ENCODE measurements at regions not wholly inside any gene's neighbourhood (a gene's known extent, or its start where the extent isn't known, plus 50 kb on each side); places are given as distances from the start of the nearest gene placed in this dataset.

DNA sequence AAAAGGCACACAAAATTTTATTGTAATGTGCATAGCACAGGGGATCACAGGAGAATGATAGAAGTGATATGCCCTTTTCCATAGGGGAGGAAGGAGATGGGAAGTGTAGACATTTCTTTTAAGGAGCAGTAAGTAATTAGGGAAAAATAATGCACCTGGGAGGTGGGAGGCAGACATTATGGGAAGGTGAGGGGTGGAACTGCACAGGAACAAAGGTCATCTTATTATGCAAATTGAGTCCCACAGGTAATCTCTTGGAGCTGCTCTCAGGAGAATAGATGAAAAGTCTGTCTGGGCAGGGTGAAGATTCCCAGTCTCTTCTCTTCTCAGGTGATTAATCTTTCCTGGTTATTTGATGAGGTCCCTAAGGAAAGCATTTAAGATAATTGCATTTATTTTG is 331.5 kb downstream of the ENC1 start:
- no peak for DNase-seq

- no peak for DNase-seq
These were observed 333.7 kb downstream of the ENC1 start for GRCh38 chr5:74306845-74307244.

DNA sequence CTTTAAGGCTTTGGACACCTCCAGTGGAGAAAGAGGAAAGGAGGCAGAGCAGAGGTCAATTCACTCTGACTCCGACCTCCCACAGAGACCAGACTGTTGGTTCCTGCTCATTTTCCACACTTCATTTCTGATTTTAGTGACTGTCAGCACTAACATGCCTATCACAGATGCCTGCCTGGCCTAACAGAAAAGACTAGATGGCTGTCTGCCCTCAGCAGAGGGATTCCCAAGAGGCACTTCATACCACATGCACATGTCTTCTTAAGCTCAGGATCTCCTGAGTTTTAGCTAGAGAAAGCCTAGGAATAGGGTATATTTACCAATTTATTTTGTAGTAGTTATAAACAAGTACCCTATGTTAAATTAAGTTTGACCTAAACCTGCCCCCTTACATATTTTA is 336.0 kb downstream of the ENC1 start:
- DNase-seq: no peak

DNA sequence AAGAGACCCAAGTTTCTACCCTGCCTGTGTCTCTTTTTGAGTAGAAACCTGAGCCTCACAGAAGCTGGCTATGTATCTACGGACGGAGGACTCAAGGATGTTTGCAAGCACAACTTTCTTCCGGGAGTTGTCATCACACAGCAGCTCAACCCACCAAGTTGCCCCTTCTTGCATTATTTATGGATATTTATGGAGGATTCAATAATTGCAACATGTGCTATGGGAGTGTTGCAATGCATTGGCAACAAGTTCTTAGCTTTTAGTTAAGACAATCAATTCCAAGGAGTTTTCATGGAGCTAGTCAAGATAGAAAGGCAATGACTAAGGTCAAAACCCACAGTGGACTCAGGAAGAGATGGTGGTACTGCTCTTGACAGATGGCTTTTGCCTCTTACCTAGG is 336.9 kb downstream of the ENC1 start:
- no peak for DNase-seq

DNA sequence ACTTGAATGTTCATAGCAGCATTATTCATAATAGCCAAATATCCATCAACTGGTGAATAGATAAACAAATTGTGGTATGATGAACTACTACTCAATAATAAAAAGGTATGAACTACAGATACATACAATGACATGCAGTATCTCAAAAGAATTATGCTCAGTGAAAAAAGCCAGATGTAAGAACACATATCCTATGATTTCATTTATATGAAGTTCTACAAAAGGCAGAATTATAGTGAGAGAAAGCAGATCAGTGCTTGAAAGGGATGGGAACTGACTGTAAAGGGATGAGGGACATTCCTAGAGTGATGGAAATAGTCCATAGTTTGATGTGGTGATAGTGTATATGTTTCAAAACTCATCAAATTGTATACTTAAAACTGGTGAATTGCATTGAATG is 339.0 kb downstream of the ENC1 start:
- DNase-seq: no peak

DNA sequence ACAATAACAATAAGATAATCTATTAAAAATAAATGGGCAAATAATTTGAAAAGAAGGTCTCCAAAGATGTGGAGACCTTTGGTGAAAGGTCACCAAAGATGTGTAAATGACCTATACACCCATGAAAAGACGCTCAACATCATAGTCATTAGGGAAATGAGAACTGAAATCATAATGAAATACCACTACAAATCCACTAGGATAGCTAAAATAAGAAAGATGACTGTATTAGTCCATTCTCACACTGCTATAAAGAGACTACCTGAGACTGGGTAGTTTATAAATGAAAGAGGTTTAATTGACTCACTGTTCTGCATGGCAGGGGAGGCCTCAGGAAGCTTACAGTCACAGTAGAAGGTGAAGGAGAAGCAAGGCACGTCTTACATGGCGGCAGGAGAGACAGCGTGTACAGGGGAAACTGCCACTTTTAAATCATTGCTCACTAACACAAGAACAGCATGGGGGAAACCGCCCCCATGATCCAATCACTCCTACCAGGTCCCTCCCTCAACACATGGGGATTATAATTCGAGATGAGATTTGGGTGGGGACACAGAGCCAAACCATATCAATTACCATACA is 339.6 kb downstream of the ENC1 start:
- no peak for DNase-seq

DNA sequence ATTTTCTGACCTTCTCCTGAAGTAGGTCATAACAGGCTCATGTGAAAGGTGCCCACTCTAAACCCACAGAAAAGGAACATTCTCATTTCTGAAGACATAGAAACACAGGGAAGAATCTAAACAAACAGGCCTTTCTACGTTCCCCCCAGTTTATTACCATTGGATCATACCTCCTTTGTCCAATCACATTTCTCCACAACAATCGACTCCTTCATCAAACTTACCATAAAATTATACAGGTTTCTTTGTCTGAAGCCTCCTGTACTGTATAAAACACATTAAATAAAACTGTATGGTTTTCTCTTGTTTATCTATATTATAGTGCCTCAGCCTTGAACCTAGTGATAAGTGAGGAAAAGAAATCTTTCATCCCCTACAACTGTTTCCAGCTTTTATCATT is 340.7 kb downstream of the ENC1 start:
- DNase-seq: no peak

GRCh38 chr5:74296685-74297408 is 343.7 kb downstream of the ENC1 start:
- no peak for DNase-seq

- DNase-seq: no peak
These were observed 344.9 kb downstream of the ENC1 start for GRCh38 chr5:74295676-74296075.

DNA sequence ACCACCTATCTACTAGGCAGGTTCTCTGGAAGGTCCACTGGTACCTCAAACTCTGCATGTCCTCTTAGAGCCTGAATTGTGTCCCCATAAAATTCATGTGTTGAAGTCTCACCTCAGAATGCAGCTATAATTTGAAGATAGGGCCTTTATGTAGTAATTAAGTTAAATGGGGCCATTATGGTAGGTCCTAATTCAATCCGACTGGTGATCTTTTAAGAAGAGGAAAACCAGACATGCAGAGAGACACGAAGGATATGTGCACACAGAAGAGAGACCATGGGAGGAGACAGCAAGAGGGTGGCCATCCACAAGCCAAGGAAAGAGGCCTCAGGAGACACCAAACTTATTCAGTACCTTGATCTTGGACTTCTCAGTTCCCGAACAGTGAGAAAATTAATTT is 345.4 kb downstream of the ENC1 start:
- no peak for DNase-seq

DNA sequence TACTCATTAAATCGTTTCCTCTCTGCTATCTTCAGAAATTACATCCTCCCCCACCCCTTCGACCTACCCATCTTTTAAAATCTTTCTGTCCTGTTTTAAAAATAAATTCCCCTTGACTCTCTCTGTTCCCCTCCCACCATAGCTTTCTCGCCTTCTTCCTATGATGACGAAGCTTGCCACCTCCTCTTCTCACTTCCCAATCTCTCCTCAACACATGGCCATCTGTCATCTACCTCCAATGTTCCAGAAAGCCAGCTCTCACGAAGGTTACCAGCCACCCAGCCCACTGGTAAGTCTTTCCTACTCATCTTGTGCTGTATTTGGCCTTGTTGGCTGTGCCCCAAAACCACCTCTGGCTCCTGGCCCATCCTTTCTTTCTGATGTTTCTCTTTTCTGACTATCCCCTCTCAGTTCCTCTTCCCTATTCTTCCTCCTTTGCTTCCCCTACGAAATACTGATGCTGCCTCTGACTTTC is 346.3 kb downstream of the ENC1 start:
- DNase-seq: no peak

GRCh38 chr5:74293182-74293581 is 347.3 kb downstream of the ENC1 start:
- DNase-seq: no peak

GRCh38 chr5:74290634-74291241 is 349.8 kb downstream of the ENC1 start:
- DNase-seq: no peak

DNA sequence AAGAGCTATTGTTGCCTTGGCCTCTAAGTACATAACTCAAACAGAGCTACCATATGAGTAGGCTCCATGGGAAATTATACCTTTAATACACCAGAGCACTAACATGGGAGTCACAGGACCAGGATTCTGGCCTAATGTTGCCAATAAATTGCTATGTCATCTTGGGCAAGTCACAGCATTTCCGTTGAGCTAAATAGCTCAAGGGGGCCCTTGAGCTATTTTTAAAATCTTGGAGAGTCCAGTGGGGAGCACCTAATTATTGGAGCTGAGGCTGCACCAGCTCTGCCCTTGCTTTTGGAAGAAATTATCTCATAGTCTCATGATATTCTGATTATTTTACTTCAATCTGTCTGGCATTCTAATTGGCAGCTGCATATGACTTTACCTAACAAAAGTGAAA is 350.8 kb downstream of the ENC1 start:
- DNase-seq: no peak

DNA sequence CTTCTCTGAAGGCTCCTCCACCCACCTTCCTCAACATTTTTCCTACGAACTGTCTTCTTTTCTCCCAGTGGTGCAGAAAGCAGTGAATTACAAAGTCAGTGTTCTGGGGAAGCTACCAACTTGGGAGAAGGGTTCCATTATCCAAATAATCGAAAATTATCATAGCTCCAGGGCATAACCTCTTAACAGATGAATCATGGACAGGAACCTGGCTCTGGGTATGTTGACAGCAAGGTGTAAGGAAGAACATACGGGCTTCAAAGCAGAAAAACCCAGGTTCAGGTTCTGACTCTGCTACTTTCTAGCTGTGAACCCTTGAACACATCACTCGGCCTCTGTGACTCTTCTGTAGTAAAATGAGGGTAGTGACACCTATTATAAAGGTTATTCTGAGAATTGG is 351.3 kb downstream of the ENC1 start:
- DNase-seq: no peak

DNA sequence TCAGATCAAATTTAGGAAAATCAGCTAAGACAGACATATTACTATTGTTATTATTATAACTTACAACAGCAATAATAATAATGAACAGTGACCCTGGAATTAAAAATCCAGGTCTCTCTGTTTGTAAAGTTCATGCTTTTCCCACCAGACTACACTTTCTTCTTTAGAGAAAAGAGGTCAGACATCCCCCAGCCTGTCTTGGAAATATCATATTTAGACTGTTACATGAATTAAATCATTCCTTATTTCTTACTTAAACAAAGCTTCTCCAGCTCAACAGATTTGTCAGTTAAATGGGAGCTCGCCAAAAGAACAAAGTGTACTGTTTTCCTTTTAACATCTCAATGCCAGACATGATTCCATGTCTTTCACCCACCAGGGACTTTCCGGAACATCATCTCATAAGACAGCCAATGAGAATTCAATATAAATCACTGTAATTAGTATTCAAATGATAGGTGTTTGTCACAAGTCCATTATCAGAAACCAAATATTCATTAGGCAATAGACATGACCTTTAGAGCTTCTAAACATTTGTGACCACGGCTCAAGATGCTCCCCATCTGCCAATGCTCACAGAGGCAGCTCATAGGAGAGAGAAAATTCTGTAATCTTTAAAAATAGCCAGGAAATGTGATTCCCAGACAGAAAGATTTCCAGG is 351.9 kb downstream of the ENC1 start:
- no peak for DNase-seq

DNA sequence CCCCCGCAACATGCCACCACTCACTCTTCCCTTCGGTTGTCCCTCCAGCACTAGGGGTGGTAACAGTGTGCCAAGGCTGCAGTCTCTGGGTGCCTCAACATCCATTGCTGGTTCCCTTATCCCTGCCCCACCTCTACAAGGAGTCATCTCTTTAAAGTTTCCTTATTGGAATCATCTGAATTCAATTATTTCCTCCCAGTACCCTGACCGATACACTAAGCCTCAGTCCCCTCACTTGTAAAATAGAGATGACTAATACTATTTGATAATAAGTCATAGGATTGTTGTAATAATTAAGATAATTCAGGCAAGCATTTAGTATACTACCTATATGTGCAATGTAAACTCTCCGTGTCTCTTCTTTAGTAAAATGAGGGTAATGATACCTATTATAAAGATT is 352.5 kb downstream of the ENC1 start:
- DNase-seq: no peak

DNA sequence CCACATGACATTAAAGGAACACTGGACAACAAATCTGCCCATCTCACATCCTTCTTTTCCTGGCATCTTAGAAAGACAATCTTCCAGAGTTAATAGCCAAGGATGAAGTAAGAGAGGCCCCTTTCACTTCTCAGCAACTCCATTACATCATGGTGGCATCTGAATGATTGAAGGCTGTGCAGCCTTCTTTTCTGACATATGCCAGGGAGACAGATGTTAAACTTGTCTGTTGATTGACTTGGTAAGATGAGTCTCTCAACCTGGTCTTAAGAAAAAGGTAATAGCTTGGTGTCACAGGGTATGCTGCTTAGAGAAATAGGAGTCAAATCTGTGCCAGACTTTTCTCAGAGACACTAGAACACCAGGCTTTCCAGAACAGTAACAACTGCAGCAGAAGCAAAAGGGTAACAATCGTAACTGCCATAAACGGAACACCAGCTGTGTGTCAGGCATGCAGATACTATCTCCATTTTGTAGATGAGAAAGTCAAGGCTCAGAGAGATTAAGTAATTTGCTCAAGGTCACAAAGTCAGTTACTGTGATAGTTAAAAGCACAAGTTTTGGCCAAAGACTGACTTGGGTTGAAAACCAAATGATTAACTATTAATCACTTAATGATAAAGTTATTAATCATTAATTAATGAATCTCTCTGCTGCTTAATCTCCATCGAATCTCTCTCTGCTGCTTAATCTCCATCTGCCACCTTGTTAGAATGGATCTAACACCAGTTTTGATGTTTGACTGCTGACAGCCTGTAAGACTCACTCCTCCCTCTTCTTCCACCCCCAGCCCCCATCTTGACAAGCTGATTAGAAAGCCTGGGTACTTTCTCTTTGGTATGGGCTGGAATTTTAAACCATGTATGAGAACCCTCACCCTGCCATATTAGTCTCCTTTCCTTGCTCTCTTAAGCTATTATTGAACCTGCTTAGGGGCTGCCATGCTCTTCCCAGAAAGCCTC is 353.5 kb downstream of the ENC1 start:
- no peak for DNase-seq

GRCh38 chr5:74285675-74286280 is 354.8 kb downstream of the ENC1 start:
- no peak for DNase-seq

DNA sequence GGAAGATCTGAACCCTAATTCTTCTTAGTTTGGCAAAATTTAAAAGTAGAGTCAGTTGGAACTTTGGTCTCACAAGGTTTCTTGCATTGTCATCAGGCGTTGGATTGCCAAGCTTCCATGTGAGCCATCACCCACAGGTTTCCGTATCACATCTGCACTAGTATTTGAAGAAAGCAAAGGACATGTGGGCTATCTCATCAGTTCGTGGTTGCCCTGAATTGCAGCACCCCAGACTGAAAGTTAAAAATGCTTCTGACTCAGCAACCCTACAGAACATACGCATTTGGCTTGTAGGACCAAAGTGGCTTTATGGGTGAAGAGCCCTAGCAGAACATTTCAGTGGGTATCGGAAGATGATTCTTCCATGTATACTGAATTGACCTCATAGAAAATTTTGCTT is 358.0 kb downstream of the ENC1 start:
- DNase-seq: no peak

DNA sequence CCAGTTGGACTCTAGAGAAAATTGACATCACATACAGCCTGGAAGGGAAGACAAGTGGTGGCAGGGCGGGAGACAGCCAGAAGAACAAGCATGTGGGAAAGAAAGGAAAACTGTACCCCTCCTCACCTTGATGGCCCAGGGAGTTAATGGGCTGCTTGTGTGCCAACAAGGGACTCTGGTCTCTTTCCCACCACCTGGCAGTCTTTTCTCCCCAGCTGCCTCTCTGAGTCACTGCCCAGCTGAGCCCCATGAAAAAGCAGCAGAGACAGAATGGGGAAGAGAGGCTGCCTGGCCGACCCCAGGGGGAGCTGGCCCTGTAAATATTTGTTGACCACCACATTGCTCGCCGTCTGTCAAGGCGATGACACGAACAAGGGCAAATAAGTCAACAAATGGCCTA is 359.4 kb downstream of the ENC1 start:
- no peak for DNase-seq

GRCh38 chr5:74280306-74280705 is 360.2 kb downstream of the ENC1 start:
- DNase-seq: no peak

Data from activated T-cell treated with anti-CD3 and anti-CD28 coated beads, Interleukin-2, amount 50 U/mL, for 1 hour (primary cell).